ENCODE measurements at regions not wholly inside any gene's neighbourhood (a gene's known extent, or its start where the extent isn't known, plus 50 kb on each side); places are given as distances from the start of the nearest gene placed in this dataset.
A peak's percentile ranks its signal among the peaks of the same experiment; 100 is the strongest.

GRCh38 chr2:217562871-217563480 is 439.8 kb downstream of the TNS1 start:
- no peak for DNase-seq (ENCODE audit: low spot score)
- intact Hi-C loops (cut with DNase I) = no loop called here

DNA sequence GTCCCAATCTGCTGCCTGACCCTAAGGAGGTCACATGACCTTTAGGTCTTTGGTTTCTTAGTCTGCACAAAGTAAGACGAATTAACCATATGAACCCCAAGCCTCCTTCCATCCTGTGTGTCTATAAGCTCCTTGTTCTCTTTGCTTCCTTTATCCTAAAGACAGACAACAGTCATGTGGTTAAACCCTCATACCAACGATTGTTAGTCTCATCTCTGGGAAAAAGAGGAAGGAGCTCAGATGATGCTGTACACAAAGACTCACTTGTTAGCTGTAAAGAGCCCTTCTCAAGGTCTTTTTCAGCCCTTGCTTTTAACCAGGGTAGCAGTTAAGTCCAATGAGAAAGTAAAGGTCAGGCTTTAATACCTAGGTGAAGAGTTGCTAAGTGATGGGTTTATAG is 443.7 kb downstream of the TNS1 start:
- intact Hi-C loops (cut with DNase I) = no loop called here
- no peak for DNase-seq (ENCODE audit: low spot score)

DNA sequence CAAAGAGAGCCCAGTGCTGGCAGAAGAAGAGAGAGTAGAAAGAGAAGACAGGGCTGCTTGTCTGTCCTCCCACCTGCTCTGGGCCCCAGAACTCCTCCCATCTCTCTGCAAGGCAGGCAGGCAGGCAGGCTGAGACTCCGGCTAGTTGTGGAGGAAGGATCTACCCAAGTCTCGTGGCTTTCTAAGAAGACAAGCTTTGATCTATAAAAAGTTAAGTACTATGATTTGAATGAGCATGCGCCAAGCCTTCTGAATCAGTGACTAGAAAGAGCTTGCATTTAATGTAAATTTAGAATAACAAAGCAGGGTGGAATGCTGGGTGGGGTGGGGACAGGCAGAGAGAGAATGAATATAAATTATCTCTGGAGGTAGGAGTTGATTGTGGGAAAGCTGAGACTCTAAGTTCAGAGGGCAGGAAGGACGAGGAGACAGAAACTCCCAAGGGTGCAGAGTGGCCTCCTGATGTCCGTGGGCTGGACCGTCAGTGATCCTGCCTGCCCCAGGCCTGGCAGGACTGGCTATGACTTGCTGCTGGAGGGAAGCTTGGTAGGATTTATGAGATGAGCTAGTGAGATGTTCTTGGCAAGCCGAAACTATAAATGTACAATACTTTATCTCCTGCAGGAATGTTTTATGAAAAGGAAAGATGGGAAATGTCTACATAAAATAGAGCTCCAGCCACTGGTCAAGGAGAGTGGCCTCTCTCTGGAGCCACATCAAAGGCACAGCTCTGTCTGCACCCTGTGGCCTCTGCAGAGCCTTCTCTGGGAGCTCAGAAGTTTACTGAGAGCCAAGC is 447.5 kb downstream of the TNS1 start:
- DNase-seq (ENCODE audit: low spot score) = peak; percentile 80
- intact Hi-C loops (cut with DNase I) = no loop called here

DNA sequence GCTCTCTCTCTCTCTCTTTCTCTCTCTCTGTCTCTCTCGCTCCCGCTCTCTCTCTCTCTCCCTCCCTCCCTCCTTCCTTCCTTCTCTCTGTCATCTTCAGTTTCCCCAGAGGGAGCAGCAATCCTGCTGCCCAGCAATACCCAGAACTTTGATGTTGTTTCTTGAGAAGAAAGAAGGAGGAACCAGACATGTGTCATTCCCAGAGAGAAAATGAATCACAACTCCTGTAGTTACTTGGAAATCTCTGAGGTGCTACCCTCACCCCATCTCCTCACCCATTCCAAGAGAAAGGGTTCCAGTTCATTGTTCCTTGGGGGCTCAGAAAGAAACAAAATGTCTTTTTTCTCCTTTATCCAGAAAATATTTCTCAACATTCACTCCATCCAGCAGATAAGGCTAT is 449.1 kb downstream of the TNS1 start:
- DNase-seq (ENCODE audit: low spot score) = no peak
- intact Hi-C loops (cut with DNase I) = no loop called here

GRCh38 chr2:217553202-217553601 is 449.6 kb downstream of the TNS1 start:
- intact Hi-C loops (cut with DNase I) = no loop called here
- no peak for DNase-seq (ENCODE audit: low spot score)

- DNase-seq (ENCODE audit: low spot score) = no peak
- intact Hi-C loops (cut with DNase I) = no loop called here
These were observed 450.7 kb downstream of the TNS1 start for GRCh38 chr2:217552081-217552480.

DNA sequence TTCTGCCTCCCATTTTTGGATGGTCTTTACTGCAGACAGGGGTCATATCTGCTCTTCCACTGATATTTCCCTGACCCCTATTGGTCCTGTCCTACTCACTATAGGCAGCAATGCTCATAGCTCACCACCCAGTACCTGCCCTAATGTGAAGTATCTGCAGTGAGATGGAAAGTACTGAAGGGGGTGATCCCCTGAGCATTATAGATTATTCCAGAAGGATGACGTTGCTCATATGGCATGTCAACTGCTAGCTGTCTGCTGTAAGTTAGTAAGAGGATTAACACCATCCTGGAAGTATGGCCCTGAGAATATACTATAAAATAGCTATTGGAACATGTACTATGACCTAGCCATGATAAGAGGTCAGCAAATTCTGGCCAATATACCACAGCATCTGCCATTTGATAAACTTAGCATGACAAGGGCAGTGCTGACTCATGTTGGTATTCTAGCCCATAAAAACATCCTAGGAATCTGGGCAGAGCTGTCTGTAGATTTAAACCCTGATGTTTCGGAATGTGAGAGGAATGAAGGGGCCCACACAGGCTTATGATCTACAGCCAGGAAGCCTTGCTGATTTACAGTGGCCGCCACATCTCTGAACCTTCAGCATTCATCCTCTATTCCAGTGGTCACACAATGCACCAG is 451.4 kb downstream of the TNS1 start:
- intact Hi-C loops (cut with DNase I) = no loop called here
- DNase-seq (ENCODE audit: low spot score) = no peak

DNA sequence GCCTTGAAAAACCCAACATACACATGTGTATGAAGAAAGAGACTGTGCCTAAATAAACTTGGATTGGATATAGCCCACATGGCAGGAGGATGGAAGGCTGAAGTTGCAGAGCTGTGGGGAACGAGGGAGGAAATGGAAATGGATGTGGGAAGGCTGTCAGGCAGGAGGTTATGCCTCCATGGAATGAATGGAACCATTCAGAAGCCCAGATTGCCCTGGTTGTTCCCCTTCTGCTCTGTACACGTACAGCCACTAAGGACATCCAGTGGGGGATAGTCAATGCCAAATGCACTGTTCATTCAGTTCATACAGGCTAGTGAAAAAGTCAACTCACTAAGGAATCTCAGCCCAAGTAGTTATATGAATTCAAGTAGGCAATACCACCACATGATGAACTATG is 463.7 kb downstream of the TNS1 start:
- DNase-seq (ENCODE audit: low spot score) = no peak
- intact Hi-C loops (cut with DNase I) = no loop called here

DNA sequence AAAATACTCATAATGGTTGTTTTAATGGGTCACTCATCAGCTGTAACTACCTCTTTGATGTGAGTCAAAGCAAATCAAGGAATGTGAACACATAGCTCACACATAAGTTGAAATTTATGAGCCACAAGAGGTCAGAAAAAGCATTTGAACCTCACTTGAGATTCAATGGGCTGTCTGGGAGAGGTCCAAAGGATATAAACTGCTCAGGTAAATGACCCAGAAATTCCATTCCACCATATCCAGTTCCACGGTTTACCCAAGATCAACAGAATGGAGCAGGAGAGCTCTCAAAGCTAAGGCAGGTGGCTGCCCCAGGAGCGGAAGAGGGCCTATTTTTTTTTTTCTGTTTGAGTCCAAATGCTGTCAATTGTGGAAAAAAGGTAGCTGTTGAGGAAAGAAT is 464.1 kb downstream of the TNS1 start:
- DNase-seq (ENCODE audit: low spot score) = no peak
- intact Hi-C loops (cut with DNase I) = no loop called here

DNA sequence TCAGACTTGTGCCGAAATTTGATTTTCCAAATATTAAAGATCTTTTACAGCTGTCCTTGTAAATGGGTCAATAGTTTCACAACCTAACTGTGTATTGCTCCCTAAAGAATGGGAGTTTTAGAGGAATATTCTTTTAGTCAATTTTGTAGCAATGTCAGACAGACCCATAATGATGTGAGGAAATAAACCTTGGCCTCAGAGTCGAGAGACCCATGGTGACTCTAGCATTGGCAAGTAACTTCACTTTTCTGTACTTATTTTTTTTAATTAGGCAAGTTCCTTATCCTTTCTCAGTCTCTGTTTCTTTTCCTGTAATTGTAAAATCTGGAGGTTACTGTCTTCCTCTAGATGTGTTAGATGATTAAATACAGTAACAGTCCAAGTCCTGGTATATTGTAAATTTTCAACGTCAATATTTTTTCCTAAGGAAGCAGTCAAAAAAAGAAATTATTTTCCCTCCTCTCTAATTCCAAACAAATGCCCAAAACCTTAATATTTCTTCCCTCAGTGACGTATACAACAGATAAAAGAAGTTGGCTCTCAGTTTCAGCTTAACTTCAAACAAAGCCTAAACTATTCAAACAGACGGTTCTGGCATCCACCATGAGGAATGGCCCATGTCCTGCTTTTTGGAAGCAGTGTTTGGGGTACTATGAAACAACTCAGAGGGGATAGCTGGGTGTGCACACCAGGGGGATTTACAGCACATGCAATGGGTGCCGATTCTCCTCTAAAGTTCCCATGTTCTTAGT is 466.7 kb downstream of the TNS1 start:
- DNase-seq (ENCODE audit: low spot score) = no peak
- intact Hi-C loops (cut with DNase I) = no loop called here

GRCh38 chr2:217530392-217531090 is 472.3 kb downstream of the TNS1 start:
- intact Hi-C loops (cut with DNase I) = no loop called here
- DNase-seq (ENCODE audit: low spot score) = no peak

- no peak for DNase-seq (ENCODE audit: low spot score)
- intact Hi-C loops (cut with DNase I) = no loop called here
These were observed 473.5 kb downstream of the TNS1 start for GRCh38 chr2:217529271-217529670.

DNA sequence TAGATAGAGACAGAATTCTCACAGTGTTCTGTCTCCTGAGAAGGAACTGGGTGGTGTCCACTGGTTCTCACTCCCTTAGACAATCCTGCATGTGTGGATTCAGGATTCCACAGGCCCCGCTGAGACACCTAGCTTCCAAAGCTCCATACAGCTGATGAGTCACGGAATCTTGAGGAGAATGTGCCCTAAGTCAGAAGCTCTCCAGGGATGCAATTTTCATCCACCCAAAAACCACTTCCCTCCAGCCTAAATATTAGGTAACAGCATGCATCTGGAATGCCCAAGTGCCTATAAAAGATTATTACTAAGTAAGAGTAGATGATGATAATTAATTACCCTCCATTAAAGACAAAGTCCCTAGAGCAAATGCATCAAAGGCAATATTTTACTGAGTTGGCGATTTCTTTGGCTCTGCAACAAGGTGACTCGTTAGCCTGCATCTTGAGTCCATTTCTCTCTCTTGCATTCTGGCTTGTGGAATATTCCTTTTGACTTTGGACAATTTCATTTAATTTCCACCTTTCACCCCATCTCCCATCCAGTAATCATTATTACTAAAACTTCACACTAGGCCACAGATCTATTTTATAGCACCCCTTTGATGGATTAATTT is 475.1 kb downstream of the TNS1 start:
- DNase-seq (ENCODE audit: low spot score) = no peak
- intact Hi-C loops (cut with DNase I) = no loop called here

GRCh38 chr2:217525076-217525475 is 477.7 kb downstream of the TNS1 start:
- no peak for DNase-seq (ENCODE audit: low spot score)
- intact Hi-C loops (cut with DNase I) = no loop called here

DNA sequence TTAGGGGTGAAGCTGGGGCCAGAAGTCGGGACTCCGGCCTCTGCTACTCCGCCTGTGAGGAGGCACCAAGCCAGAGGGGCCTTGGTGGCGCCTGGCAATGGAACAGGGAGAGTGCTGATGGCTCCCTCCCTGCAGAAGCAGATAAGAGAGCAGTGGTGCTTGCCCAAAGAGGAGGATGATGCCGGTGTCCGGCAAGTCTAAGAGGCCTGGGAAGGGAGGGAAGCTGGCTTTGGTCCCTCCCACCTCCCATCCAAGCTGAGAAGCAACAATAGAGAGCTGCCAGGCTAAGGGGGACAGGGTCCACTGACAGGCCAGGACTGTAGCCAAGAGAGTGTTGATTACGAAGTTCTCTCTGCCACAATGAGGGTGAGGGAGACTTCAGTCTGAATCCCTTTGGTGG is 479.5 kb downstream of the TNS1 start:
- intact Hi-C loops (cut with DNase I) = no loop called here
- DNase-seq (ENCODE audit: low spot score) = peak; percentile 83

DNA sequence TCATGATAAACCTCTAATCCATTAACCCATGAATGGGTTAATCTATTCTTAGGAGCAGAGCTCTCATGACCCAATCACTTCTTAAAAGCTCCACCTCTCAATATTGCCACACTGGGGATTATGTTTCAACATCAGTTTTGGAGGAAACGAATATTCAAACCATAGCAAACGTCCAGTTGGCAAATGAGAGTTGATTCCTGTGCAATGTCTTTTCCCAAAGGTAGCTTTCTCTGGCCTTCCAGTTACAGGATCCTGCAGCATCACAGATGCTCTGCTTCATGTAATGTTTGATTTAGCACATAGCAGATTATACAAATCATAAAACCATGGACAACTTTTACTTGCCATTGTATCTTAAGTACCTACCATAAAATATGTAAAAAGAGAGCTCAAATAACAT is 481.0 kb downstream of the TNS1 start:
- intact Hi-C loops (cut with DNase I) = no loop called here
- DNase-seq (ENCODE audit: low spot score) = no peak

- intact Hi-C loops (cut with DNase I) = no loop called here
- DNase-seq (ENCODE audit: low spot score) = no peak
These were observed 482.3 kb downstream of the TNS1 start for GRCh38 chr2:217520356-217521010.

GRCh38 chr2:217517402-217517801 is 485.4 kb downstream of the TNS1 start:
- no peak for DNase-seq (ENCODE audit: low spot score)
- intact Hi-C loops (cut with DNase I) = loop anchor here (10.0 kb wide), 2 partner anchors 197 to 543 kb away; no protein-coding TSS in a partner anchor
